ENCODE measurements at regions not wholly inside any gene's neighbourhood (a gene's known extent, or its start where the extent isn't known, plus 50 kb on each side); places are given as distances from the start of the nearest gene placed in this dataset.
"Not testable (repeated sequence)": the region's sequence is repeated elsewhere in the genome, so short reads cannot be mapped to it uniquely, and the experiment has no call there.

GRCh38 chr7:131683536-131684125 lies 127.2 kb upstream of the PODXL start:
- H3K27me3 ChIP-seq (ENCODE audit: insufficient read depth, low read length) = peaks cover 25% of the 10 kb centered on the region
- no peak overlapping the region for H2AFZ ChIP-seq (ENCODE audit: low read depth, low read length)
- H3K4me2 ChIP-seq (ENCODE audit: low read length) = no peak overlapping the region
- Mint-ChIP-seq H3K36me3 (ENCODE audit: low read depth, unreplicated experiment) (peaks cover 2% of the 10 kb centered on the region), H3K27ac (ENCODE audit: unreplicated experiment) (no peak overlapping the region), H3K4me1 (ENCODE audit: low read depth, unreplicated experiment) (no peaks in the 10 kb centered on the region), H3K4me3 (ENCODE audit: unreplicated experiment) (no peak overlapping the region), H3K27me3 (ENCODE audit: low read depth, unreplicated experiment) (peaks cover 42% of the 10 kb centered on the region), H3K9me3 (ENCODE audit: unreplicated experiment) (no peaks in the 10 kb centered on the region)
- H3K4me3 ChIP-seq (ENCODE audit: insufficient read depth, low read depth, low read length) = no peak overlapping the region
- TF ChIP-seq CTCF (IDR thresholded peaks at IDR 0.05; ENCODE audit: insufficient read depth, low read depth, low read length) (no peak), EZH2 (IDR thresholded peaks at IDR 0.05; ENCODE audit: insufficient read depth, low read length) (no peak)
- no peak for DNase-seq (ENCODE audit: low read depth)
- no peaks in the 10 kb centered on the region for H3K4me1 ChIP-seq (ENCODE audit: insufficient read depth, low read length)
- no peak overlapping the region for H3K9ac ChIP-seq (ENCODE audit: low read length)
- no peaks in the 10 kb centered on the region for H3K9me3 ChIP-seq (ENCODE audit: insufficient read depth, low read depth, low read length)
- no peak overlapping the region for H3K27ac ChIP-seq (ENCODE audit: low read depth, low read length)
- no peaks in the 10 kb centered on the region for H4K20me1 ChIP-seq (ENCODE audit: insufficient read depth, low read length)
- FAIRE-seq = no peak
- no peaks in the 10 kb centered on the region for H3K36me3 ChIP-seq (ENCODE audit: insufficient read depth, low read length)
- no peaks in the 10 kb centered on the region for H3K79me2 ChIP-seq (ENCODE audit: insufficient read depth, low read length)

- Histone ChIP-seq H3K9me3 (ENCODE audit: insufficient read depth, low read depth, low read length) (no peaks in the 10 kb centered on the region), H3K4me2 (ENCODE audit: low read length) (no peak overlapping the region), H4K20me1 (ENCODE audit: insufficient read depth, low read length) (no peaks in the 10 kb centered on the region), H3K4me1 (ENCODE audit: insufficient read depth, low read length) (no peaks in the 10 kb centered on the region), H3K27me3 (ENCODE audit: insufficient read depth, low read length) (peaks cover 21% of the 10 kb centered on the region), H3K9ac (ENCODE audit: low read length) (no peak overlapping the region), H3K27ac (ENCODE audit: low read depth, low read length) (no peak overlapping the region), H3K4me3 (ENCODE audit: insufficient read depth, low read depth, low read length) (no peak overlapping the region), H3K79me2 (ENCODE audit: insufficient read depth, low read length) (no peaks in the 10 kb centered on the region), H2AFZ (ENCODE audit: low read depth, low read length) (no peak overlapping the region), H3K36me3 (ENCODE audit: insufficient read depth, low read length) (no peaks in the 10 kb centered on the region)
- Mint-ChIP-seq H3K27ac (ENCODE audit: unreplicated experiment) (no peak overlapping the region), H3K27me3 (ENCODE audit: low read depth, unreplicated experiment) (peaks cover 32% of the 10 kb centered on the region), H3K4me3 (ENCODE audit: unreplicated experiment) (no peak overlapping the region), H3K9me3 (ENCODE audit: unreplicated experiment) (no peaks in the 10 kb centered on the region), H3K4me1 (ENCODE audit: low read depth, unreplicated experiment) (no peaks in the 10 kb centered on the region), H3K36me3 (ENCODE audit: low read depth, unreplicated experiment) (peaks cover 2% of the 10 kb centered on the region)
- TF ChIP-seq CTCF (IDR thresholded peaks at IDR 0.05; ENCODE audit: insufficient read depth, low read depth, low read length) (no peak), EZH2 (IDR thresholded peaks at IDR 0.05; ENCODE audit: insufficient read depth, low read length) (no peak)
- no peak for FAIRE-seq
- no peak for DNase-seq (ENCODE audit: low read depth)
These were observed 125.5 kb upstream of the PODXL start for GRCh38 chr7:131681961-131682360.

- not testable (repeated sequence) for H4K20me1 ChIP-seq (ENCODE audit: insufficient read depth, low read length); H3K4me1 ChIP-seq (ENCODE audit: insufficient read depth, low read length); H3K4me3 ChIP-seq (ENCODE audit: insufficient read depth, low read depth, low read length); DNase-seq (ENCODE audit: low read depth); FAIRE-seq; H2AFZ ChIP-seq (ENCODE audit: low read depth, low read length); H3K27ac Mint-ChIP-seq (ENCODE audit: unreplicated experiment); H3K27me3 ChIP-seq (ENCODE audit: insufficient read depth, low read length); H3K9ac ChIP-seq (ENCODE audit: low read length); H3K27ac ChIP-seq (ENCODE audit: low read depth, low read length); H3K9me3 Mint-ChIP-seq (ENCODE audit: unreplicated experiment); H3K4me1 Mint-ChIP-seq (ENCODE audit: low read depth, unreplicated experiment); H3K4me3 Mint-ChIP-seq (ENCODE audit: unreplicated experiment); H3K36me3 Mint-ChIP-seq (ENCODE audit: low read depth, unreplicated experiment); H3K4me2 ChIP-seq (ENCODE audit: low read length); H3K79me2 ChIP-seq (ENCODE audit: insufficient read depth, low read length); H3K36me3 ChIP-seq (ENCODE audit: insufficient read depth, low read length); H3K9me3 ChIP-seq (ENCODE audit: insufficient read depth, low read depth, low read length)
- H3K27me3 Mint-ChIP-seq (ENCODE audit: low read depth, unreplicated experiment) = peaks cover 27% of the 10 kb centered on the region
These were observed 122.6 kb upstream of the PODXL start for GRCh38 chr7:131679071-131679470.

- H3K4me1 Mint-ChIP-seq (ENCODE audit: low read depth, unreplicated experiment); H3K9ac ChIP-seq (ENCODE audit: low read length); H3K4me3 ChIP-seq (ENCODE audit: insufficient read depth, low read depth, low read length); H3K27ac ChIP-seq (ENCODE audit: low read depth, low read length); H2AFZ ChIP-seq (ENCODE audit: low read depth, low read length); H3K79me2 ChIP-seq (ENCODE audit: insufficient read depth, low read length); H4K20me1 ChIP-seq (ENCODE audit: insufficient read depth, low read length); H3K36me3 Mint-ChIP-seq (ENCODE audit: low read depth, unreplicated experiment); H3K27ac Mint-ChIP-seq (ENCODE audit: unreplicated experiment); H3K36me3 ChIP-seq (ENCODE audit: insufficient read depth, low read length); H3K4me2 ChIP-seq (ENCODE audit: low read length); H3K9me3 Mint-ChIP-seq (ENCODE audit: unreplicated experiment); FAIRE-seq; H3K4me1 ChIP-seq (ENCODE audit: insufficient read depth, low read length); DNase-seq (ENCODE audit: low read depth); H3K9me3 ChIP-seq (ENCODE audit: insufficient read depth, low read depth, low read length); H3K4me3 Mint-ChIP-seq (ENCODE audit: unreplicated experiment): not testable (repeated sequence)
- peaks cover 14% of the 10 kb centered on the region for H3K27me3 ChIP-seq (ENCODE audit: insufficient read depth, low read length)
- peaks cover 39% of the 10 kb centered on the region for H3K27me3 Mint-ChIP-seq (ENCODE audit: low read depth, unreplicated experiment)
These were observed 120.4 kb upstream of the PODXL start for GRCh38 chr7:131676850-131677249.

All from astrocyte (in vitro differentiated cells and primary cell).